NT2/D1 (cell line): ENCODE measurements at regions not wholly inside any gene's neighbourhood (a gene's known extent, or its start where the extent isn't known, plus 50 kb on each side); places are given as distances from the start of the nearest gene placed in this dataset.

ENCODE experiments used
- DNase-seq: peaks from one replicate; pipeline ENCODE4 v3.0.0-alpha.2; 2011; ENCODE audit warnings: low read depth, low spot score
- H3K27me3 ChIP-seq: 2 replicates; pipeline ENCODE4 v1.6.0; 2011; ENCODE audit warnings: mild to moderate bottlenecking; ENCODE audit not compliant: insufficient read length, insufficient read depth
- H3K36me3 ChIP-seq: 2 replicates; pipeline ENCODE4 v1.6.1; 2011; ENCODE audit warnings: mild to moderate bottlenecking, low read length, mixed read lengths; ENCODE audit not compliant: insufficient read depth, insufficient read length
- H3K4me1 ChIP-seq: 2 replicates; pipeline ENCODE4 v1.5.1; 2011; ENCODE audit not compliant: insufficient read depth, insufficient read length
- H3K4me3 ChIP-seq: 2 replicates; pipeline ENCODE4 v1.5.1; 2011; ENCODE audit warnings: low read depth; ENCODE audit not compliant: insufficient read length
- H3K9ac ChIP-seq: 2 replicates; pipeline ENCODE4 v1.6.0; 2011; ENCODE audit warnings: low read depth; ENCODE audit not compliant: insufficient read length
- H3K9me3 ChIP-seq: 2 replicates; pipeline ENCODE4 v1.5.1; 2011; ENCODE audit warnings: mild to moderate bottlenecking, low read length; ENCODE audit not compliant: insufficient read depth
- SUZ12 ChIP-seq: IDR thresholded peaks from 2 replicates; pipeline ENCODE4 v1.6.1; 2011; ENCODE audit not compliant: insufficient read length, insufficient read depth; ENCODE audit errors: extremely low read depth
- YY1 ChIP-seq: IDR thresholded peaks from 2 replicates; pipeline ENCODE4 v1.6.1; 2011; ENCODE audit not compliant: insufficient read length, insufficient read depth
- ZNF274 ChIP-seq: IDR thresholded peaks from 2 replicates; pipeline ENCODE4 v1.6.1; 2011; ENCODE audit warnings: mild to moderate bottlenecking, low read depth, low read length

DNA sequence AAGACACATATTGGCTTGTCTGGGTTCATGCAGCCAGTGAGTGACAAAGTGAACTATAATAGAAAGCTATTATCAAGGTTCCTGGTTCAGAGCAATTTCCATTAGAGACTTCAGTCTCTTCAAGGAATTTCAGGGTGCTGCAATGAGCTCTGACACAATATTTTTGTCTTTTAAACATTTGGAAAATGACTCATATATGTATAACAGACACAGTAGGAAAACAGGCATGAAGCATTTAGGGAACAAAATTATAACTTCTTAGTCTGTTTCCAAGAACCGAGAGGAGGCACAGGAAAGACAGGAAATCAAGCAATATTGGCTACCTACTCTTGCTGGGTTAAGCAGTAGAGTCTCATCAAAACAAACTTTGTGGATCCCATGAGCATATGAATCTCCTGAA is 170.4 kb downstream of the PTPRC start:
- Histone ChIP-seq H3K27me3 (no peaks in the 10 kb centered on the region), H3K9ac (no peak overlapping the region), H3K4me1 (no peaks in the 10 kb centered on the region), H3K36me3 (no peaks in the 10 kb centered on the region), H3K4me3 (no peak overlapping the region), H3K9me3 (peaks cover 14% of the 10 kb centered on the region)
- TF ChIP-seq SUZ12 (no peak), ZNF274 (no peak), YY1 (no peak)
- DNase-seq, result no peak

DNA sequence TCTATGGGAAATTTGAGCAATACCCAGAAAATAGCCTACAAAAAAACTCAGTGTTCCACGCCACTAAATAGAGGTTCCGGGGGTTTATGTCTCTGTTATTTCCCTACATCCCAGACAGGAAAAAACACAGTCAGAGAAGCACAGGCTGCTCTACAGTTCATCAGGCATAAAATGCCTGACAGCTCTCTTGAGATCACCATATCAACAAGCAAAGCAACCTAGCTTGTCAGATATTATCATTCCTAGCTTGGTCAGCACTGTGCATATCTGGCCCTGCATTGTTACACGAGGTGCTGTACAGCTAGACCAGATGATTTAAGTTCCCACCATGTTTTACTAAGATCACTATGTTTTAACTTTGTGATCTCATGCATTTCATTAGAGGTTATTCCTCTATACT is 172.6 kb downstream of the PTPRC start:
- Histone ChIP-seq H3K4me3 (no peak overlapping the region), H3K36me3 (no peaks in the 10 kb centered on the region), H3K4me1 (no peaks in the 10 kb centered on the region), H3K9me3 (peaks cover 19% of the 10 kb centered on the region), H3K27me3 (no peaks in the 10 kb centered on the region), H3K9ac (no peak overlapping the region)
- TF ChIP-seq ZNF274 (no peak), SUZ12 (no peak), YY1 (no peak)
- no peak for DNase-seq

DNA sequence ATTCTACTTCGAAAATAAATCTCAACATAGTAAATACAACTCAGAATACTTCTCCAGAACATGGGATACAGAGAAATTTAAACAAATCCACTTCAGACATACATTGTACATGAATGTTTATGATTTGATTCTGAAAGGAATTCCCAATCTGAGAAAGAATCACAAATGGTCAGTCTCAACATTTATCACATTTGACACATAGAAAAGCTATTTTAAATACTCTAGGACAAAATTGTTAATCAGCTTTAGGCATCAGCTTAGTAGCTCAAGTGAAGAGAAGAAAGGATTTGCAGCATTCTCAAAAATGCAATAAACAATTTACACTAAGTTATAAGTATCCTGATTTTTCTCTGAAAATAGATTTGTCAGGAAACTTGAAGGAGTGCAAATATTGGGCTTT is 184.8 kb downstream of the PTPRC start:
- H3K9ac ChIP-seq, result no peak overlapping the region
- H3K4me3 ChIP-seq, result no peak overlapping the region
- TF ChIP-seq ZNF274 (no peak), YY1 (no peak), SUZ12 (no peak)
- H3K36me3 ChIP-seq, result no peaks in the 10 kb centered on the region
- H3K27me3 ChIP-seq, result no peaks in the 10 kb centered on the region
- peaks cover 2% of the 10 kb centered on the region for H3K4me1 ChIP-seq
- no peaks in the 10 kb centered on the region for H3K9me3 ChIP-seq
- DNase-seq, result no peak

DNA sequence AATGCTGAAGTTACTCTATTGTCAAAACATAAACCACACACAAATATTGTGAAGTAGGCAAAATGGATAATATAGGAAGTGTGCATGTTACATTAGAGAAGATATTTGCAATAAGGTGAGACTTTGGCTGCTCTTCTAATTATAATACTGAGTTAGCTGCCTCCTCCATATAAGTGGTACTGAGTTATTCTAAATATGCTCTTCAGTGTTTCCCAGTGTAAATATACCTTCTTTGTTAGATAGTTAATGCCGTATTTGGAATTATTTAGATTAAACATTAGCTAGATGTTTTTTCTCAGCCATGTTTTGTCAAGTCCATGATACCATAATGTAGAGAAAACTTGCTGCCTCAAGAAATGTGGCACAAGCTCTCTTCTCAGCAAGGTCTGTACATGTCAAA is 186.4 kb downstream of the PTPRC start:
- H3K4me3 ChIP-seq, result no peak overlapping the region
- H3K36me3 ChIP-seq, result no peaks in the 10 kb centered on the region
- no peak for DNase-seq
- H3K9me3 ChIP-seq, result no peaks in the 10 kb centered on the region; the same call in 1 of the 2 replicates
- no peak overlapping the region for H3K9ac ChIP-seq
- H3K27me3 ChIP-seq, result no peaks in the 10 kb centered on the region
- TF ChIP-seq ZNF274 (no peak), SUZ12 (no peak), YY1 (no peak)
- peaks cover 2% of the 10 kb centered on the region for H3K4me1 ChIP-seq

DNA sequence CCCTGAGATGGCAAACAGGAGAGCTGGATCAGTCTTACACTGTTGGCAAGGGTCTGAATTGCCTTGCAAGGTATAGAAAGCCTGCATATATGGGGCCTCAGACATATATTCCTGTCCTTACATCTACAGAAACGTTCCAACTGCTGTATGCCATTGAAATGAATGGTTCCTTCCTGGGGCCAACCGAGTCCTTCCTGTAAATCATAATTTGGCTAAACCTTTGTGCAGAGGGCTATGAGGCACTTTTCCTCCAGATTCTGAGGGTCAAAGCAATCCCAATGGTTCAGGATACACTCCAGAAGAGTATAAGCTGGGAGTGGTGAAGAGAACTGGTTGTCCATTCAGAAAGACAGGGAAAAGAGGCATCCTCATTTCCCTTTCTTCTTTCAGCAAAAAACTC is 190.5 kb downstream of the PTPRC start:
- TF ChIP-seq SUZ12 (no peak), YY1 (no peak), ZNF274 (no peak)
- Histone ChIP-seq H3K4me3 (no peak overlapping the region), H3K27me3 (no peaks in the 10 kb centered on the region), H3K9ac (no peak overlapping the region), H3K9me3 (no peaks in the 10 kb centered on the region; the same call in 1 of the 2 replicates), H3K4me1 (peaks cover 2% of the 10 kb centered on the region), H3K36me3 (no peaks in the 10 kb centered on the region)
- no peak for DNase-seq

DNA sequence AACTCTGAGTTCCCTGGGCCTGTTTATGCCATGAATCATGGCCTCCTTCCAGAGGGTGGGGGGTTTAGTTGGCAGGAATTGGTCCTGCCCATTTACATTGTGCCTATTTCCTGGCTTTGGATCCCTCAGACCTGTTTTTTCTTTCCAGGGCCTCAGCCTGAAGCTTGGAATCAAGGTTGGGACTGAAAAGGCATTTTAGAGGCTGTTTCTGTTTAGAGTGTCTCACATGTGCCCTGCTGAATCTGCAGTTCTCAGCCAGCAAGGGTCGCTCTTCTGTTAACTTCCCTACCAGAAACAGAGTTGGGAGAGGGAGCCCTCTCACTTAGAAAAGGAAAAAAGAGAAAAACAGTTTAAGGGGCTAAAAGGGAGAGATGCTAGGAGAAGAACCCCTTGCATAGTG is 191.1 kb downstream of the PTPRC start:
- Histone ChIP-seq H3K4me3 (no peak overlapping the region), H3K36me3 (no peaks in the 10 kb centered on the region), H3K4me1 (peaks cover 2% of the 10 kb centered on the region), H3K9ac (no peak overlapping the region), H3K9me3 (no peaks in the 10 kb centered on the region; the same call in 1 of the 2 replicates), H3K27me3 (no peaks in the 10 kb centered on the region)
- DNase-seq, result no peak
- TF ChIP-seq ZNF274 (no peak), YY1 (no peak)

DNA sequence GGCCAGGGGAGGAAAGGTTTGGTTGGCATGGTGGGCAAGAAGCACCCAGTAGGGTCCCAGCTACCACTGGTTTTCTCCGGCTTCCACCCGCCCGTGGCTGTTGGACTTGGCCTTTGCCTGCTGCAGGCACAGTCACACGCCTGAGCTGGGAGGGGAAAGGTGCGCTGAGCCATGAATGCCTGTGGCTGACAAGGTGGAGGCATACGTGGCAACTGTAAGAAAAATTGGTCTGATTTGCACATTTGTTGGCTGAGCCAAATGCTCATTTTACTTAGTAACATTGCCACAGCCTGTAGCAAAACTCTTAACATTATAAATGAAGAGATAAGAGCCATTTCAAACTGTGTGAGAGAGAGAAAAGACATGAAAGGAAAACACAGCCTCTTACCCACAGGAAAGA is 191.6 kb downstream of the PTPRC start:
- Histone ChIP-seq H3K9me3 (no peaks in the 10 kb centered on the region; the same call in 1 of the 2 replicates), H3K4me3 (no peak overlapping the region)
- TF ChIP-seq SUZ12, result no peak
- TF ChIP-seq ZNF274, result no peak
- TF ChIP-seq YY1, result no peak

More for the DNA sequence above, 191.6 kb downstream of the PTPRC start:
- no peak for DNase-seq
- H3K9ac ChIP-seq, result no peak overlapping the region
- no peaks in the 10 kb centered on the region for H3K36me3 ChIP-seq
- peaks cover 2% of the 10 kb centered on the region for H3K4me1 ChIP-seq
- H3K27me3 ChIP-seq, result no peaks in the 10 kb centered on the region
